ENCODE measurements at regions not wholly inside any gene's neighbourhood (a gene's known extent, or its start where the extent isn't known, plus 50 kb on each side); places are given as distances from the start of the nearest gene placed in this dataset.

DNA sequence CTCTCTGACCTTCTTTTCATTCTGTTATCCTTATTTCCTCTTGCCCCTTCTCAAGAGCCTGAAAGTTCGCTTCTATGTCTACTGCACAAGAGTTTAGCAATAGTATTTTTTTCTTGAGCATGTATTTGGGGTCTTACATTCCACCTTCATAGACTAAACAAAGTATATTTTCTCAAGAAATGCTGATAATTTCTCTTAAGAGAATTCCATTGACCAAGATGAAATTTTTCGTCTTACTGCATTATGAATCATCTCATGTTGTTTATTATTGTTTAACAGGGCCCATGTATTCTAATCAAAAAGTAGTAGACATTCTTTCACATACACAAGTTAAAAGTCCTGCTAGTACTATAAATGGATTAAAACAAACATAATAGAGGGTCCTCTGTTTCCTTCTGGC, 219.3 kb downstream of the C12orf50 start:
- no peaks in the 10 kb centered on the region for H3K9me3 ChIP-seq (ENCODE audit: control insufficient read depth, low read length)
- H3K4me3 ChIP-seq (ENCODE audit: low read length), result no peak overlapping the region
- DNase-seq (no peak), ATAC-seq (no peak)
- no peaks in the 10 kb centered on the region for H3K27me3 ChIP-seq (ENCODE audit: control insufficient read depth, insufficient read depth)
- WGBS, result 76% methylated on average over 2 of the region's 2 CpGs
- H3K4me1 ChIP-seq (ENCODE audit: control insufficient read depth, insufficient read depth, low read length), result no peaks in the 10 kb centered on the region
- intact Hi-C loops (cut with DNase I), result no loop called here
- H3K27ac ChIP-seq (ENCODE audit: low read length), result no peak overlapping the region

DNA sequence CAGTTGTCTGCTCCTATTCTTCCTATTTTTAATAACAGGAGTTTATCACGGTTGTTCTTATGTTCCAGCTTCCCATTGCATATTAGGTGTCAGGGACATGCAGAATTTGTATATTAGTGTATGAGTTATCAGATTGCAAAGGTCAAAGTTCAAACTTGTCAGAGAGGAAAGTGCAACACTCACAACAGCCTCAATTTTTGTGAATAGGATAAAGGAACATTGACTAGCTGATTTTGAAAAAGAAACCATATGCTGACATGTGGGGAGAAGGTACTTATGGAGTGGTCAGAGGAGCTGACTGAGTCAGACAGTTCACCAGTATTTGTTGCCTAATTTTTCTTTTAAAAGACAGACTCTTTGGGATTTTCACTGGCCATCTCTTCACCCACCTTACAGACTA, 222.1 kb downstream of the C12orf50 start:
- WGBS, result 67% methylated on average over 1 of the region's 1 CpG
- ATAC-seq, result no peak
- intact Hi-C loops (cut with DNase I), result no loop called here

DNA sequence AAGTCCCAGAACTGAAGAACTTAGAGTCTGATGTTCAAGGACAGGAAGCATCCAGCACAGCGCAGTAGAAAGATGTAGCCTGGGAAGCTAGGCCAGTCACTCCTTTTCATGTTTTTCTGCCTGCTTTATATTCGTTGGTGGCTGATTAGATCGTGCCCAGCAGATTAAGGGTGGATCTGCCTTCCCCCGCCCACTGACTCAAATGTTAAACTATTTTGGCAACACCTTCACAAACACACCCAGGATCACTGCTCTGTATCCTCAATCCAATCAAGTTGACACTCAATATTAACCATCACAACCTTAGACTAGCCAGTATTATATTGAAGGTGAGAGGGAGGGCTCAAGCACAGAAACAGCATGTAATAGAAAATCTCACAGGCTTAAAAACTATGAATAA, 222.9 kb downstream of the C12orf50 start:
- intact Hi-C loops (cut with DNase I), result no loop called here

More for the DNA sequence above, 222.1 kb downstream of the C12orf50 start:
- no peaks in the 10 kb centered on the region for H3K4me1 ChIP-seq (ENCODE audit: control insufficient read depth, insufficient read depth, low read length)
- no peak overlapping the region for H3K4me3 ChIP-seq (ENCODE audit: low read length)
- DNase-seq, result no peak
- no peak overlapping the region for H3K27ac ChIP-seq (ENCODE audit: low read length)
- H3K9me3 ChIP-seq (ENCODE audit: control insufficient read depth, low read length), result no peaks in the 10 kb centered on the region
- no peaks in the 10 kb centered on the region for H3K27me3 ChIP-seq (ENCODE audit: control insufficient read depth, insufficient read depth)

DNA sequence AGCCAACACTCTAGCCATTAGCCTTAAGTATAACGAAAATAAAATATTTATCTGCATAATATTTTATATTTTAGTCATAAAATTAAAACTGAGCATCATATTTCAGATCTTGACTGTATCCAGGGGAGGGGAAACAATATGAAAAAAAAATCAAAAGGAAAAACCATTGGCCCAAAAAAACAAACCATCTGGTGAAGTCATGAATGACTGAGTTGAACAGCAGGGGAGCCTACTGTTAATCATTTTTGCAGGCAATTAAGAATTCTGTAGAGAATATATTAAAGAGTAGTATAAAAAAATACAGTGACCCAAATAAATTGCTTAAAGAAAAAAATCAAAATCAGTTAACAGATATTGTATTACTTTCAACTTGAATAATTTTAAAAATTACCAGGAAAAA, 224.8 kb downstream of the C12orf50 start:
- Histone ChIP-seq H3K4me3 (ENCODE audit: low read length) (no peak overlapping the region), H3K27me3 (ENCODE audit: control insufficient read depth, insufficient read depth) (no peaks in the 10 kb centered on the region), H3K4me1 (ENCODE audit: control insufficient read depth, insufficient read depth, low read length) (no peaks in the 10 kb centered on the region), H3K27ac (ENCODE audit: low read length) (no peak overlapping the region), H3K9me3 (ENCODE audit: control insufficient read depth, low read length) (no peaks in the 10 kb centered on the region)
- WGBS, result 35% methylated on average over 1 of the region's 1 CpG
- intact Hi-C loops (cut with DNase I), result no loop called here
- ATAC-seq (no peak), DNase-seq (no peak)

More for the DNA sequence above, 222.9 kb downstream of the C12orf50 start:
- DNase-seq, result no peak
- H3K27me3 ChIP-seq (ENCODE audit: control insufficient read depth, insufficient read depth), result no peaks in the 10 kb centered on the region
- 62% methylated on average over 4 of the region's 4 CpGs for WGBS
- H3K27ac ChIP-seq (ENCODE audit: low read length), result no peak overlapping the region
- no peaks in the 10 kb centered on the region for H3K4me1 ChIP-seq (ENCODE audit: control insufficient read depth, insufficient read depth, low read length)
- no peak overlapping the region for H3K4me3 ChIP-seq (ENCODE audit: low read length)
- H3K9me3 ChIP-seq (ENCODE audit: control insufficient read depth, low read length), result no peaks in the 10 kb centered on the region
- no peak for ATAC-seq

DNA sequence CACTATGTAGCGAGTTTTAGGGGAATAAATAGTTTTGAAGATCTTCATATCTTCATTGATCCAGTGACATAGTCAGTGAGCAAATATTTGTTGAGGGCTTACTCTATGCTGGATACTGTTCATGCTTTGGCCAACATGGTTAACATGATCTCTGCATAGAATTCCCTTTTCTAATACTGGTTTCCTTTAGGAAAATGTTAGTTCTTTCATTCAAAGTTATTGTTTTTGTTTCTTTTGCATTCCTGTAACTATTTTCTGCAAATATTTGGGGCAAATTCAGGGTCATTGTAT, 226.5 kb downstream of the C12orf50 start:
- 86% methylated on average over 1 of the region's 1 CpG for WGBS
- H3K9me3 ChIP-seq (ENCODE audit: control insufficient read depth, low read length), result no peaks in the 10 kb centered on the region
- H3K27ac ChIP-seq (ENCODE audit: low read length), result no peak overlapping the region
- no peak for DNase-seq
- H3K4me1 ChIP-seq (ENCODE audit: control insufficient read depth, insufficient read depth, low read length), result no peaks in the 10 kb centered on the region
- no peak overlapping the region for H3K4me3 ChIP-seq (ENCODE audit: low read length)
- H3K27me3 ChIP-seq (ENCODE audit: control insufficient read depth, insufficient read depth), result no peaks in the 10 kb centered on the region
- no peak for ATAC-seq
- intact Hi-C loops (cut with DNase I), result no loop called here

DNA sequence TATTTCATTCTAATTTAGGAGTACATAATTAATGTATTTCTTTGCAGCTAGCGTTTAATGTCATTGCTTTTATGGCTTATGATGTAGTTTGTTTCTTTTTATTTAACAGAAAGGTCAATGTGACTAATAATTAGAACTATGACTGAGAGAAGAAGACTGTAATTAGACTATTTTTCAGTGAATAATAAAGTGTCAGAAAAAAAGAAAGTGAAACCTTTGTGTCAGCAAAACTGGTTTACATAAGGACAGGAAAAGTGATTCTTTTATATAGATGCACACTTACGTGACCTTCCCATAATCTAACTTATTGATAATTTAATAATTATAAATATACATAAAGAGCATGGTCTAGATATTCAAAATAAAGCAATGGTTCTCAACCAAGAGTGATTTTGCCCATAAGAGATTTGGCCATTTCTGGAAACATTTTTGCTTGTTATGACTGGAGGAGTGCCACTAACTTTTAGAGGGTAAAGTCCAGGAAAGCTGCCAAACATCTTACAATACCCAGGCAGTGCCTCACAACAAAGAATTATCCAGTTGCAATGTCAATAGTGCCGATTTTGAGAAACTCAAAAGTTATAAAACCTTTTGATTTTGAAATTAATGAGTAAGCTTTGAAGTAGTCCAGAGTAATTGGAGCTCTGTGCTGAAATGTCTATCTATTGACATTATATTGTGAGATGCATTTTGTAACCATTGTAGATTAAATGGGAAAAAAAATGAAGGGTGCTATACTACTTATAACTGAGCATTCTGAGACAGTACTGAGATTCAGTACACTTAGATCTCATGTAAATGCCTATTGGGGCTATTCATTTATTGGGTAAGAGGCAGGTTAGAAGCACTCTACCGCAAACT, 227.1 kb downstream of the C12orf50 start:
- DNase-seq (no peak), ATAC-seq (no peak)
- Histone ChIP-seq H3K27me3 (ENCODE audit: control insufficient read depth, insufficient read depth) (no peaks in the 10 kb centered on the region), H3K4me1 (ENCODE audit: control insufficient read depth, insufficient read depth, low read length) (no peaks in the 10 kb centered on the region), H3K4me3 (ENCODE audit: low read length) (no peak overlapping the region), H3K9me3 (ENCODE audit: control insufficient read depth, low read length) (no peaks in the 10 kb centered on the region), H3K27ac (ENCODE audit: low read length) (no peak overlapping the region)
- intact Hi-C loops (cut with DNase I), result no loop called here
- 67% methylated on average over 4 of the region's 4 CpGs for whole genome bisulfite sequencing

DNA sequence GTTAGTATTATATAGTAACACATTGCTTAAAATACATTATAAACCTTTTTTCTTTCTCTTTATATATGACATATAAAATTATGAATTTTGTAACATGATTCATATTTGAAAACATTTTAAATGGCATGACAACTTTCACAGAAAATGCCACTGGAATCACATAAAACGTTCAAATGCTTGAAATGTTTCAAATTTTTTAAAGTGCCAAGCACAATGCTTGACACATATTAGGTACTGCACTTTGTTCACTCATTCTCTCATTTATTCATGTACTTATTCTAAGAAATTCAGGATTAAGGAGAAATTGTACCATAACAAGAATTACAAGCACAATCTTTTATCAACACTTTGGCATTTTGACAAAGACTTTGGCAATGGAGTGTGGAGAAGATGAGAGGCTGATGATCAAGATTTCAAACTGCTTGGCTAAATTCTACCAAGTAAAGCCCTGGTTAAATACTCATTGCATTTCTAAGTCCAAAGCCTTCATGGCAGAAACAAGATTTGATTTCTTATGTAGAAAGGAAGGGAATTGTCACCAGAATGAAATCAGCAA, 232.2 kb downstream of the C12orf50 start:
- DNase-seq (no peak), ATAC-seq (no peak)
- intact Hi-C loops (cut with DNase I), result no loop called here
- Histone ChIP-seq H3K27me3 (ENCODE audit: control insufficient read depth, insufficient read depth) (no peaks in the 10 kb centered on the region), H3K9me3 (ENCODE audit: control insufficient read depth, low read length) (no peaks in the 10 kb centered on the region), H3K27ac (ENCODE audit: low read length) (no peak overlapping the region), H3K4me1 (ENCODE audit: control insufficient read depth, insufficient read depth, low read length) (no peaks in the 10 kb centered on the region), H3K4me3 (ENCODE audit: low read length) (no peak overlapping the region)
- 29% methylated on average over 1 of the region's 1 CpG for WGBS

DNA sequence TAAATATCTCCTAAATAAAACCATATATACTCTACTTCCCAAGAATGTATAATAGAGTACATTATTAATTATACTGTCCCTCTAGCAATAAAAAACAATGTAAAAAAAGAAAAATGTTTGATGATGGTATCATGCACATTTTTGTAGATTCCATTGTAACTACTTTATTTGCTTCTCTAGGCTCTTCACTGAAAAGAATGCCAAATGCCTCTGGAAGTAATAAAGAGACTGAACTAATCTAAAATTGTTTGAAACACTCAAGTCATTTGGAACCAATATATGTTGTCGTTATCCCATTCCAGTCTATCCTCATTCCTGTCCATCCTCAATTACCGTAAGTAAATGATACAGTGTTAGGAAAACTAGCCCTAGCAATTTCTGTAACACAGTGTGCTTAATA, 233.6 kb downstream of the C12orf50 start:
- ATAC-seq, result no peak
- Histone ChIP-seq H3K4me1 (ENCODE audit: control insufficient read depth, insufficient read depth, low read length) (no peaks in the 10 kb centered on the region), H3K27ac (ENCODE audit: low read length) (no peak overlapping the region), H3K4me3 (ENCODE audit: low read length) (no peak overlapping the region), H3K9me3 (ENCODE audit: control insufficient read depth, low read length) (no peaks in the 10 kb centered on the region), H3K27me3 (ENCODE audit: control insufficient read depth, insufficient read depth) (no peaks in the 10 kb centered on the region)
- WGBS, result 47% methylated on average over 2 of the region's 2 CpGs
- no peak for DNase-seq
- intact Hi-C loops (cut with DNase I), result no loop called here

DNA sequence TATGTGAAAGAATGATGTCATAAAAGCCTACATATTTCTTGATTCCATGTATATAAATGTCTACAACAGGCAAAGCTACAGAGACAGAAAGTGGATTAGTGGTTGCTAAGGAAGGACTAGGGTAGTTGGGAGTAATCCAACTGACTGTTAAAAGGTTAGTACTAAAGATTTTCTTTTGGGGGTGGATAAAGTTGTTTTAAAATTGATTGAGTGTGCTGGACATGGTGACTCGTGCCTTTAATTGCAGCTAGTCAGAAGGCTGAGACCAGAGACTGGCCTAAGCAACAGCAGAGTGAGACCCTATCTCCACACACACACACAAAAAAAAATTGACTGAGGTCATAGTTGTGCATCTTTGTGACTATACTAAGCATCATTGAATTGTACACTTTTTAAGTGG, 234.3 kb downstream of the C12orf50 start:
- DNase-seq (no peak), ATAC-seq (no peak)
- Histone ChIP-seq H3K4me1 (ENCODE audit: control insufficient read depth, insufficient read depth, low read length) (no peaks in the 10 kb centered on the region), H3K4me3 (ENCODE audit: low read length) (no peak overlapping the region), H3K9me3 (ENCODE audit: control insufficient read depth, low read length) (no peaks in the 10 kb centered on the region), H3K27me3 (ENCODE audit: control insufficient read depth, insufficient read depth) (no peaks in the 10 kb centered on the region), H3K27ac (ENCODE audit: low read length) (no peak overlapping the region)
- intact Hi-C loops (cut with DNase I), result no loop called here
- 65% methylated on average over 1 of the region's 1 CpG for WGBS

DNA sequence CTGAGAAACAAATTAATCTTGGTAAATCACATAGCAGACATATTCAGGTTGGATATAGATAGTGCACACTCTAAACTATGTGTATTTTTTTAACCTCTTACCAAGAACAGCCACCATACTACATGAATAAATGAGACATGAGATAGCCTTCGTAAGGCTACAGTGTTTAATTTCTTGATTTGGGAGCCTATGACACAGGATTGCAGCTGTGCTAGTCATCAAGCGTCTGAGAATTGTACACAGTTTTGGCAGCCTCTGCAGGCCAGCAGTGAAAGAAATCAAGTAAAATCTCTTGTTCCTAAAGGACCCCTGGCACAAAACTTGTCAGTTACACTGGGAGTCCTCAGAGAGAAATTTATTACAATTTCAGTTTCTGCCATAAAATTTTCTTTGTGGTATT, 236.1 kb downstream of the C12orf50 start:
- Histone ChIP-seq H3K4me3 (ENCODE audit: low read length) (no peak overlapping the region), H3K9me3 (ENCODE audit: control insufficient read depth, low read length) (no peaks in the 10 kb centered on the region), H3K27ac (ENCODE audit: low read length) (no peak overlapping the region), H3K27me3 (ENCODE audit: control insufficient read depth, insufficient read depth) (no peaks in the 10 kb centered on the region), H3K4me1 (ENCODE audit: control insufficient read depth, insufficient read depth, low read length) (no peaks in the 10 kb centered on the region)
- ATAC-seq, result no peak
- WGBS, result 43% methylated on average over 2 of the region's 2 CpGs
- DNase-seq, result no peak
- intact Hi-C loops (cut with DNase I), result no loop called here

DNA sequence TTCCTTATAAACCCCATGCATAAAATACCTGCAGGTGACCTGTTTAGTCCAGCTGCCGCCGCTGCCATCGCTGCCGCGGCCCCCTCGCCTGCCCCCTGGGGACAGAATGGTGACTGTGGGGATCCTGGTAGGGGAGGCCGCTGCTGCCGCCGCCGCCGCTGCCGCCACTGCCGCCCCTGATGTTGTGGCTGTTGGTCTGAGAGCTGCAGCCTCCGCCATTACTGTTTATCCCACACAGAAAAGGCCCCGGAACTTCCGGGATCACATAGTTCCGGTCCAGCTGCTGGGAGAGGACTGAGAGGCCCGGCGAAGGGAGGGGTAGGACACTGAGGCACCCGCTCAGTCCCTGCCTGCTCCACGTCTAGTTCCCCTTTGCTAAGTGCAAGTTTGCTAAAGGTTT, 244.9 kb downstream of the C12orf50 start:
- Histone ChIP-seq H3K4me3 (ENCODE audit: low read length) (no peak overlapping the region), H3K9me3 (ENCODE audit: control insufficient read depth, low read length) (no peaks in the 10 kb centered on the region), H3K27me3 (ENCODE audit: control insufficient read depth, insufficient read depth) (no peaks in the 10 kb centered on the region), H3K4me1 (ENCODE audit: control insufficient read depth, insufficient read depth, low read length) (no peaks in the 10 kb centered on the region), H3K27ac (ENCODE audit: low read length) (no peak overlapping the region)
- DNase-seq (no peak), ATAC-seq (no peak)
- intact Hi-C loops (cut with DNase I), result no loop called here
- 93% methylated on average over 21 of the region's 21 CpGs for WGBS

DNA sequence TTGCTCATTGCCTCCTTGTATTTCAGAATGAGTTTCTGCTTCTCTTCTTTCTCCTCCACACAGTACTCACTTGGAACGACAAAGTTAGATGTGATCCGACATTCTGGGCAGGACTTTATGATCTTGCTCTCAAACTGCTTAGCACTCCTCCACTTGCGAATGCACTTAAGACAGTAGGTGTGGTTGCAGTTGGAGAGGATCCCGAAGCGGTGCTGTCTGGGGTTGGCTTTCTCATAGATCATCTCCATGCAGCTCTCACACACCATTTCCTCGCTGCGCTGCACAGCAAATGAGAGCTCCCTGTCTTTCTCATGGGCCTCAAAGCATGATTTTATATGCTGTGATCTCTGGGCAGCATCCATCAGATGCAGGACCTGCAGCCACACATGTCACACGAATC, 245.7 kb downstream of the C12orf50 start:
- whole genome bisulfite sequencing, result 90% methylated on average over 8 of the region's 8 CpGs
- no peaks in the 10 kb centered on the region for H3K27me3 ChIP-seq (ENCODE audit: control insufficient read depth, insufficient read depth)

More for the DNA sequence above, 245.7 kb downstream of the C12orf50 start:
- no peak overlapping the region for H3K4me3 ChIP-seq (ENCODE audit: low read length)
- no peak for ATAC-seq
- no peaks in the 10 kb centered on the region for H3K9me3 ChIP-seq (ENCODE audit: control insufficient read depth, low read length)
- no peaks in the 10 kb centered on the region for H3K4me1 ChIP-seq (ENCODE audit: control insufficient read depth, insufficient read depth, low read length)
- intact Hi-C loops (cut with DNase I), result no loop called here
- no peak for DNase-seq
- H3K27ac ChIP-seq (ENCODE audit: low read length), result no peak overlapping the region

Data from right cardiac atrium (tissue), 5 donors.